ENCODE measurements at regions not wholly inside any gene's neighbourhood (a gene's known extent, or its start where the extent isn't known, plus 50 kb on each side); places are given as distances from the start of the nearest gene placed in this dataset.

DNA sequence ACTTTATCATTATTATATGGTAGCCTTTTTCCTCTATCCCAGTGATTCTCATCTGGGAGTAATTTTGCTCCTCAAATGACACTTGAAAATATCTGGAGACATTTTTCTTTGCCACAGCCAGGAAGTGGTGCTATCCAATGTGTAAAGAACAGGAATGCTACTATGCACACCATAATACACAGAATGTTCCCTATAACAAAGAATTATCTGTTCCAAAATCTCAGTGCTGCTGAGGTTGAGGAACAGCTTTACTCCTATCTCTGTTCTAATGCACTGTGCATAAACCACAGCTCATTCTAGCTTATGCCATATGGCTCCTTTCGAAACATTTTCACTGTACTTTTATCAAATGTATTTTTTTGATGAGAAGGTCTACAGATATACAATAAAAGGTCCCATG lies 1231.2 kb upstream of the CELF4 start:
- DNase-seq (no peak), ATAC-seq (no peak)
- no peak overlapping the region for H3K27ac ChIP-seq (ENCODE audit: low read length)
- Mint-ChIP-seq H3K4me3 (no peak overlapping the region), H3K27ac (no peak overlapping the region), H3K27me3 (ENCODE audit: low read depth in 2 of 2) (no peaks in the 10 kb centered on the region), H3K4me1 (no peaks in the 10 kb centered on the region), H3K9me3 (peaks cover 14 to 29% of the 10 kb centered on the region in 2 donors), H3K36me3 (no peaks in the 10 kb centered on the region)
- no peak overlapping the region for H3K4me3 ChIP-seq (ENCODE audit: low read length)
- TF ChIP-seq CTCF (IDR thresholded peaks at IDR 0.05) = no peak
- H3K9me3 ChIP-seq (ENCODE audit: control insufficient read depth, insufficient read depth, low read length) = no peaks in the 10 kb centered on the region
- no peaks in the 10 kb centered on the region for H3K4me1 ChIP-seq (ENCODE audit: control insufficient read depth, insufficient read depth, low read length)
- intact Hi-C loops (cut with micrococcal nuclease) = no loop called here
- no CpG with 5 or more reads among the region's 1 CpG for WGBS (ENCODE audit: insufficient coverage)
- no peaks in the 10 kb centered on the region for H3K27me3 ChIP-seq (ENCODE audit: control insufficient read depth, insufficient read depth, low read length)
- no peaks in the 10 kb centered on the region for H3K36me3 ChIP-seq (ENCODE audit: control insufficient read depth, insufficient read depth, low read length)

- Mint-ChIP-seq H3K4me3 (no peak overlapping the region), H3K9me3 (peaks cover 7 to 20% of the 10 kb centered on the region in 2 donors), H3K27me3 (ENCODE audit: low read depth in 2 of 2) (no peaks in the 10 kb centered on the region), H3K36me3 (no peaks in the 10 kb centered on the region), H3K4me1 (no peaks in the 10 kb centered on the region), H3K27ac (no peak overlapping the region)
- H3K9me3 ChIP-seq (ENCODE audit: control insufficient read depth, insufficient read depth, low read length) = no peaks in the 10 kb centered on the region
- no peaks in the 10 kb centered on the region for H3K36me3 ChIP-seq (ENCODE audit: control insufficient read depth, insufficient read depth, low read length)
- no peak for ATAC-seq
- WGBS (ENCODE audit: insufficient coverage) = 92% methylated on average over 4 of the region's 6 CpGs
- H3K27me3 ChIP-seq (ENCODE audit: control insufficient read depth, insufficient read depth, low read length) = no peaks in the 10 kb centered on the region
- no peak for TF ChIP-seq CTCF (IDR thresholded peaks at IDR 0.05)
- DNase-seq = no peak
- intact Hi-C loops (cut with micrococcal nuclease) = no loop called here
- H3K4me1 ChIP-seq (ENCODE audit: control insufficient read depth, insufficient read depth, low read length) = no peaks in the 10 kb centered on the region
- no peak overlapping the region for H3K27ac ChIP-seq (ENCODE audit: low read length)
- H3K4me3 ChIP-seq (ENCODE audit: low read length) = no peak overlapping the region
Measured at GRCh38 chr18:38792731-38793130, 1227.1 kb upstream of the CELF4 start.

- H3K4me1 ChIP-seq (ENCODE audit: control insufficient read depth, insufficient read depth, low read length) = no peaks in the 10 kb centered on the region
- no peak overlapping the region for H3K27ac ChIP-seq (ENCODE audit: low read length)
- WGBS (ENCODE audit: insufficient coverage) = 75% methylated on average over 1 of the region's 1 CpG
- no peak overlapping the region for H3K4me3 ChIP-seq (ENCODE audit: low read length)
- H3K27me3 ChIP-seq (ENCODE audit: control insufficient read depth, insufficient read depth, low read length) = no peaks in the 10 kb centered on the region
- no peak for TF ChIP-seq CTCF (IDR thresholded peaks at IDR 0.05)
- Mint-ChIP-seq H3K36me3 (no peaks in the 10 kb centered on the region), H3K9me3 (peaks cover 3 to 19% of the 10 kb centered on the region in 2 donors), H3K27ac (no peak overlapping the region), H3K27me3 (ENCODE audit: low read depth in 2 of 2) (no peaks in the 10 kb centered on the region), H3K4me1 (no peaks in the 10 kb centered on the region), H3K4me3 (no peak overlapping the region)
- no peaks in the 10 kb centered on the region for H3K36me3 ChIP-seq (ENCODE audit: control insufficient read depth, insufficient read depth, low read length)
- ATAC-seq = no peak
- H3K9me3 ChIP-seq (ENCODE audit: control insufficient read depth, insufficient read depth, low read length) = no peaks in the 10 kb centered on the region
- DNase-seq = no peak
- intact Hi-C loops (cut with micrococcal nuclease) = no loop called here
Measured at GRCh38 chr18:38790786-38791185, 1225.2 kb upstream of the CELF4 start.

- Mint-ChIP-seq H3K27me3 (ENCODE audit: low read depth in 2 of 2) (no peaks in the 10 kb centered on the region), H3K9me3 (peaks cover 3 to 19% of the 10 kb centered on the region in 2 donors), H3K27ac (no peak overlapping the region), H3K4me3 (no peak overlapping the region), H3K36me3 (no peaks in the 10 kb centered on the region), H3K4me1 (no peaks in the 10 kb centered on the region)
- Histone ChIP-seq H3K27ac (ENCODE audit: low read length) (no peak overlapping the region), H3K4me1 (ENCODE audit: control insufficient read depth, insufficient read depth, low read length) (no peaks in the 10 kb centered on the region), H3K36me3 (ENCODE audit: control insufficient read depth, insufficient read depth, low read length) (no peaks in the 10 kb centered on the region), H3K4me3 (ENCODE audit: low read length) (no peak overlapping the region), H3K27me3 (ENCODE audit: control insufficient read depth, insufficient read depth, low read length) (no peaks in the 10 kb centered on the region), H3K9me3 (ENCODE audit: control insufficient read depth, insufficient read depth, low read length) (no peaks in the 10 kb centered on the region)
- no peak for TF ChIP-seq CTCF (IDR thresholded peaks at IDR 0.05)
- DNase-seq (no peak), ATAC-seq (no peak)
- WGBS (ENCODE audit: insufficient coverage) = 100% methylated on average over 1 of the region's 1 CpG
- intact Hi-C loops (cut with micrococcal nuclease) = no loop called here
Measured at GRCh38 chr18:38790303-38790702, 1224.7 kb upstream of the CELF4 start.
